Glomerular endothelial cell (primary cell): ENCODE measurements at regions not wholly inside any gene's neighbourhood (a gene's known extent, or its start where the extent isn't known, plus 50 kb on each side); places are given as distances from the start of the nearest gene placed in this dataset.

Source experiments
- DNase-seq: peaks from one replicate; pipeline ENCODE4 v3.0.0-alpha.2; 2011; ENCODE audit warnings: low read depth, low spot score; ENCODE audit errors: extremely low read depth

DNA sequence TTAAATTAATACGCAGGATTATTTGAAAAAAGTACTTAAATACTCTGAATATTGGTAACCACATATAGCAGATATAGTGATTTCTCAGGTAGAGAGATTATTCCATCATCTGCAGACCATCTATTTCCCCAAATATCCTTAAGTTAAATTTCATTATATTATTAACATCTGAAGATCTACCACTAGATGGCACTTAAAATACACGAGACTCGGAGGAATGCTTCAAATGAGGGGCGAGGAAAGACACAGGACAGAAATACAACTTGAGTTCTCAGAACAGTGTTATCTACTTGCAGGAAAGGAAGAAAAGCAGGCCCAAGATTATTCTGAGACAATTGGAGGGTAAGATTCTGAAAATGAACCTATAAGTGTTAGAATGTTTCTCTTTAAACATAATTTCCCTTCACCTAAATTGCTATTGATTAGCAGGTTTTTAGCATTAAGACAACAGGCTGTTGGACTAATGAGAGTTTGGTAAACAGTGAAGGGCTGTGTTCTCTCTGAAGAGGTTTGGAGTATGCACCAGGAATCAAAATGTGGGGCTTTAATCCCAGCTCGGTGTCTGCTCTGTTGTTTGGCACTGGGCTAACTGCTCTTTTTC is 76.9 kb upstream of the GCFC2 start:
- no peak for DNase-seq

- no peak for DNase-seq
These were observed 64.7 kb upstream of the GCFC2 start for GRCh38 chr2:75775311-75775823.

GRCh38 chr2:75772908-75773630 is 62.4 kb upstream of the GCFC2 start:
- DNase-seq = no peak

DNA sequence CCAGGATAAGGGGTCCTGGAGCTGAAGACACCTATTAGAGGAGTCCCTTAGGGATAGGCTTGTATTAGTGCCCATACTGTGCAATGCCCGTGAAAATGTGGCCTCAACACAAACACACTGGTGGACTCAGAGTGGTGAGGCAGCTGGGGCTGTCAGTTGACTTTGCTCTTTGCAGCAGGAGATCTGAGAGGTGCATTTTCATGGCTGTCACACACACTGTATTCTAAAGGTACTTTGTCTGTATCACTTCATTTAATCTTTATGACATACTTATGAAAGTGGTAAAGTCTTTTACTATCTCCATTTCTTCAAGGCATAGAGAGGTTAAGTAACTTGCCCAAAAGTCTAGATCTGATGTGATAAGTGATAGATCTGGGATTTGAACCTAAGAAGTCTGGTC is 55.1 kb upstream of the GCFC2 start:
- DNase-seq = no peak

GRCh38 chr2:75764611-75765010 is 53.9 kb upstream of the GCFC2 start:
- DNase-seq = no peak
